Caco-2 (cell line): ENCODE measurements at regions not wholly inside any gene's neighbourhood (a gene's known extent, or its start where the extent isn't known, plus 50 kb on each side); places are given as distances from the start of the nearest gene placed in this dataset.
"Not testable (repeated sequence)": the region's sequence is repeated elsewhere in the genome, so short reads cannot be mapped to it uniquely, and the experiment has no call there.

Source experiments
- BruUV-seq: library from RNA; stranded (reverse); fragments of 400-500 nt; replicated peaks from 2 replicates; lab custom pipeline; 2021; lab: Mats Ljungman, UMichigan
- CTCF ChIA-PET: fragments of 300-600 bp; sonication (Branson Sonifier 250); formaldehyde crosslinking; loops from one replicate; lab custom pipeline; 2022; ENCODE audit warnings: antibody characterized with exemption; lab: Charles Lee
- POLR2A ChIA-PET: fragments of 300-600 bp; sonication (Branson Sonifier 250); formaldehyde crosslinking; loops from one replicate; lab custom pipeline; 2022; ENCODE audit warnings: antibody characterized with exemption; lab: Charles Lee
- DNase-seq, 2 experiments: peaks; one replicate each; pipeline versions ENCODE4 v3.0.0 to v3.0.0-alpha.2; 2020 to 2022
- H3K27me3 ChIP-seq: replicated peaks from 2 replicates; pipeline ENCODE4 v1.6.0; 2011; ENCODE audit warnings: low read length; ENCODE audit not compliant: control insufficient read depth, insufficient read depth
- H3K36me3 ChIP-seq: 2 replicates; pipeline ENCODE4 v1.5.1; 2011; ENCODE audit warnings: low read length; ENCODE audit not compliant: control insufficient read depth, insufficient read depth
- H3K4me1 ChIP-seq: fragments of 250-450 bp; sonication (Bioruptor Pico); 2 replicates; pipeline ENCODE4 v1.5.1; 2020; ENCODE audit warnings: mild to moderate bottlenecking
- H3K4me3 ChIP-seq: 2 replicates; pipeline ENCODE4 v1.5.1; 2011; ENCODE audit warnings: low read depth, mild to moderate bottlenecking, control low read depth, low read length
- H3K9me3 ChIP-seq: fragments of 250-450 bp; sonication (Bioruptor Pico); 2 replicates; pipeline ENCODE4 v1.5.1; 2020; ENCODE audit warnings: mild to moderate bottlenecking, moderate library complexity
- H3K27ac Mint-ChIP-seq: one replicate; pipeline ENCODE4 v1.8.0; 2022; ENCODE audit warnings: mixed read lengths; ENCODE audit not compliant: unreplicated experiment
- H3K27me3 Mint-ChIP-seq: one replicate; pipeline ENCODE4 v1.8.0; 2022; ENCODE audit warnings: mixed read lengths; ENCODE audit not compliant: insufficient read depth, unreplicated experiment
- H3K36me3 Mint-ChIP-seq: one replicate; pipeline ENCODE4 v1.8.0; 2022; ENCODE audit warnings: mild to moderate bottlenecking, mixed read lengths; ENCODE audit not compliant: insufficient read depth, unreplicated experiment
- H3K4me1 Mint-ChIP-seq: one replicate; pipeline ENCODE4 v1.8.0; 2022; ENCODE audit warnings: low read depth, mixed read lengths; ENCODE audit not compliant: unreplicated experiment
- H3K4me3 Mint-ChIP-seq: one replicate; pipeline ENCODE4 v1.8.0; 2022; ENCODE audit warnings: mild to moderate bottlenecking, moderate library complexity, mixed read lengths; ENCODE audit not compliant: unreplicated experiment
- H3K9me3 Mint-ChIP-seq: one replicate; pipeline ENCODE4 v1.8.0; 2022; ENCODE audit warnings: mixed read lengths; ENCODE audit not compliant: unreplicated experiment
- intact Hi-C: fragments of 100-400 bp; cut with micrococcal nuclease; formaldehyde crosslinking; loops from one replicate; pipeline ENCODE4 v1.10.0; 2022; ENCODE audit not compliant: unreplicated experiment
- TF ChIP-seq, protein P1 (sequence below), 2 experiments: fragments of 200-600 bp in 1 of 2; IDR thresholded peaks; 1 replicate in 1 of 2; 2 replicates in 1 of 2; pipeline versions ENCODE4 v1.5.1 to v1.8.0; 2011 to 2022; ENCODE audit warnings: antibody characterized with exemption in 1 of 2, control low read depth in 1 of 2, inconsistent platforms in 1 of 2, low read depth in 1 of 2, low read length in 1 of 2, mild to moderate bottlenecking in 1 of 2, moderate library complexity in 1 of 2; ENCODE audit not compliant: insufficient read depth in 1 of 2, severe bottlenecking in 1 of 2, unreplicated experiment in 1 of 2

DNA sequence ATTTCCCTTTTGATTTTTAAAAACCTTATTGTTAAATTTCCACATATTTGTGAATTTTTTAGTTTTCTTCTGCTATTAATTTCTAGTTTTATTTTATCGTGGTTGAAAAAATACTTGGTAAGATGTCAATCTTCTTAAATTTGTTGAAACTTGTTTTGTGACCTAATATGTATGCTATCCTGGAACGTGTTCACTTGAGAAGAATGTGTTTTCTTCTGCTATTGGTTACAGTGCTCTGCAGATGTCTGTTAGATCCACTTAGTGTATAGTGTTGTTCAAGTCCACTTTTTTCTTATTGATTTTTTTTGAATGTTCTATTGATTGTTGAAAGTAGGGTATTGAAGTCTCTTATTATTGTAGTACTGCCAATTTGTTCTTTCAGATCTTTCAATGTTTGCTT lies 116.5 kb upstream of the NETO1 start:
- Mint-ChIP-seq H3K4me1 (no peaks in the 10 kb centered on the region), H3K36me3 (no peaks in the 10 kb centered on the region), H3K9me3 (no peaks in the 10 kb centered on the region), H3K27me3 (no peaks in the 10 kb centered on the region), H3K4me3 (no peak overlapping the region), H3K27ac (no peak overlapping the region)
- DNase-seq, result no peak
- H3K36me3 ChIP-seq, result no peaks in the 10 kb centered on the region
- no peaks in the 10 kb centered on the region for H3K9me3 ChIP-seq
- no TSS peak for BruUV-seq
- TF ChIP-seq, protein P1, sequence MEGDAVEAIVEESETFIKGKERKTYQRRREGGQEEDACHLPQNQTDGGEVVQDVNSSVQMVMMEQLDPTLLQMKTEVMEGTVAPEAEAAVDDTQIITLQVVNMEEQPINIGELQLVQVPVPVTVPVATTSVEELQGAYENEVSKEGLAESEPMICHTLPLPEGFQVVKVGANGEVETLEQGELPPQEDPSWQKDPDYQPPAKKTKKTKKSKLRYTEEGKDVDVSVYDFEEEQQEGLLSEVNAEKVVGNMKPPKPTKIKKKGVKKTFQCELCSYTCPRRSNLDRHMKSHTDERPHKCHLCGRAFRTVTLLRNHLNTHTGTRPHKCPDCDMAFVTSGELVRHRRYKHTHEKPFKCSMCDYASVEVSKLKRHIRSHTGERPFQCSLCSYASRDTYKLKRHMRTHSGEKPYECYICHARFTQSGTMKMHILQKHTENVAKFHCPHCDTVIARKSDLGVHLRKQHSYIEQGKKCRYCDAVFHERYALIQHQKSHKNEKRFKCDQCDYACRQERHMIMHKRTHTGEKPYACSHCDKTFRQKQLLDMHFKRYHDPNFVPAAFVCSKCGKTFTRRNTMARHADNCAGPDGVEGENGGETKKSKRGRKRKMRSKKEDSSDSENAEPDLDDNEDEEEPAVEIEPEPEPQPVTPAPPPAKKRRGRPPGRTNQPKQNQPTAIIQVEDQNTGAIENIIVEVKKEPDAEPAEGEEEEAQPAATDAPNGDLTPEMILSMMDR (IDR thresholded peaks at IDR 0.05; ENCODE audit: insufficient read depth in 1 of 2, low read depth in 1 of 2, low read length in 1 of 2, severe bottlenecking in 1 of 2, unreplicated experiment in 1 of 2), result no peak
- H3K4me3 ChIP-seq, result no peak overlapping the region
- no peaks in the 10 kb centered on the region for H3K27me3 ChIP-seq
- intact Hi-C loops, result no loop called here
- no peaks in the 10 kb centered on the region for H3K4me1 ChIP-seq
- ChIA-PET POLR2A (no interaction called here), CTCF (no interaction called here)

DNA sequence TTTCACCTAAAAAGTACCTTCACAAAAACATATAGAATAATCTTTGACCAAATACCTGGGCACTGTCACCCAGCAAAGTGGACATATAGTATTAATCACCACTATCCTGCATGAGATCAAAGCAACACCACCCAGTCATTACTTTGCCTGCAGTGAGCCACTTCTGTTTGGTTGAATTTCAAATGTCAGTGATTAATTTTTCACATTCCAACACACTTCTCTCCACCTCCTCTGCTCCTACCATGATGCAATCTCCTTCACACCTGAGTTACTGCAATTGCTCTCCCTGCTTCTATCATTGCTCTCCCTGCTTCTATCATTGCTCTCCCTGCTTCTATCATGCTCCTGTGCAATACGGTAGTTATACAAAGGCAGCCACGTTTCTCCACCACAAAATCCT lies 106.1 kb upstream of the NETO1 start:
- H3K36me3 ChIP-seq, result no peaks in the 10 kb centered on the region
- TF ChIP-seq, protein P1 (IDR thresholded peaks at IDR 0.05; ENCODE audit: insufficient read depth in 1 of 2, low read depth in 1 of 2, low read length in 1 of 2, severe bottlenecking in 1 of 2, unreplicated experiment in 1 of 2), result no peak
- BruUV-seq, result no TSS peak
- DNase-seq, result no peak
- H3K36me3 Mint-ChIP-seq, result no peaks in the 10 kb centered on the region
- no peaks in the 10 kb centered on the region for H3K27me3 Mint-ChIP-seq
- no peaks in the 10 kb centered on the region for H3K27me3 ChIP-seq
- H3K4me3 ChIP-seq, result no peak overlapping the region
- POLR2A ChIA-PET, result no interaction called here
- H3K4me3 Mint-ChIP-seq, result no peak overlapping the region
- H3K9me3 ChIP-seq, result no peaks in the 10 kb centered on the region
- CTCF ChIA-PET, result no interaction called here
- no peak overlapping the region for H3K27ac Mint-ChIP-seq
- H3K4me1 Mint-ChIP-seq, result no peaks in the 10 kb centered on the region
- intact Hi-C loops, result no loop called here
- no peaks in the 10 kb centered on the region for H3K4me1 ChIP-seq
- H3K9me3 Mint-ChIP-seq, result no peaks in the 10 kb centered on the region

DNA sequence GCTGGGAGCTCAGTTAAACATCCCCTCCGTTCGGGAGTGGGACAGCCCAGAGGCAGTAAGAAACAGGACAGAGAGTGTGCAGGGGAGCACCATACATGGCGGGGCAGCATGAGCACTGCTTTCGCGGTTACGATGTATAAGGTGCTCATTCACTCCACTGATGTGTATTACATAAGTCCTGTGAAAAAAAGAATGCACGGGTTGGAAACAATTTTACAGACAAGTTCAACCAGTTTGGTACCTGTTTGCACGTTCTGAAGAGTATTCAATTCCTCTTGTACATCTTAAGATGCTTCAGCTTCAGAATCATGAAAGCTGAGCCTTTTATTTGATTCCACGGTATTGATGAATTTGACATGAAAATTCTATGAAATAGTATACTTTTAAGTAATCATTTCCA lies 97.8 kb upstream of the NETO1 start:
- no peaks in the 10 kb centered on the region for H3K27me3 ChIP-seq
- Mint-ChIP-seq H3K9me3 (no peaks in the 10 kb centered on the region), H3K4me3 (no peak overlapping the region), H3K27ac (no peak overlapping the region), H3K36me3 (no peaks in the 10 kb centered on the region), H3K27me3 (no peaks in the 10 kb centered on the region), H3K4me1 (no peaks in the 10 kb centered on the region)
- H3K4me3 ChIP-seq, result no peak overlapping the region
- TF ChIP-seq, protein P1 (IDR thresholded peaks at IDR 0.05; ENCODE audit: insufficient read depth in 1 of 2, low read depth in 1 of 2, low read length in 1 of 2, severe bottlenecking in 1 of 2, unreplicated experiment in 1 of 2), result no peak
- no peaks in the 10 kb centered on the region for H3K4me1 ChIP-seq
- POLR2A ChIA-PET, result no interaction called here
- CTCF ChIA-PET, result no interaction called here
- BruUV-seq, result no TSS peak
- no peaks in the 10 kb centered on the region for H3K36me3 ChIP-seq
- DNase-seq, result no peak
- intact Hi-C loops, result no loop called here
- no peaks in the 10 kb centered on the region for H3K9me3 ChIP-seq

DNA sequence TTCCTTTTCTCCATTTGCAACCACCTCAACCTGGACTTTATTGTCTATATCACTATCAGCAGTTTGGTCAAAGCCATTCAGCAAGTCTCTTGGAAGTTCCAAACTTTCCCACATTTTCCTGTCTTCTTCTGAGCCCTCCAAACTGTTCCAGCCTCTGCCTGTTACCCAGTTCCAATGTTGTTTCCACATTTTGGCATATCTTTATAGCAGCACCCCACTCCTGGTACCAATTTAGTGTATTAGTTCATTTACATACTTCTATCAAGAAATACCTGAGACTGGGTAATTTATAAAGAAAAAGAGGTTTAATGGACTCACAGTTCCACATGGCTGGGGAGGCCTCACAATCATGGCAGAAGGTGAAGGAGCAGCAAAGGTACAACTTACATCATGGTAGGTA lies 90.4 kb upstream of the NETO1 start:
- H3K27me3 Mint-ChIP-seq, intact Hi-C loops, H3K9me3 ChIP-seq, H3K36me3 ChIP-seq, H3K4me1 ChIP-seq, H3K9me3 Mint-ChIP-seq, H3K27me3 ChIP-seq, BruUV-seq, POLR2A ChIA-PET, CTCF ChIA-PET, H3K4me3 Mint-ChIP-seq, H3K36me3 Mint-ChIP-seq, H3K4me1 Mint-ChIP-seq, DNase-seq, H3K4me3 ChIP-seq, H3K27ac Mint-ChIP-seq: not testable (repeated sequence)
